GM19043 (cell line): ENCODE measurements at regions not wholly inside any gene's neighbourhood (a gene's known extent, or its start where the extent isn't known, plus 50 kb on each side); places are given as distances from the start of the nearest gene placed in this dataset.
"Not testable (repeated sequence)": the region's sequence is repeated elsewhere in the genome, so short reads cannot be mapped to it uniquely, and the experiment has no call there.

Experiments used
- ATAC-seq: cut with Tn5 transposase; IDR thresholded peaks from one replicate; pipeline ENCODE4 v1.9.1; 2021; ENCODE audit warnings: low read depth; ENCODE audit not compliant: unreplicated experiment

- no peak for ATAC-seq
Observed at GRCh38 chr5:154562244-154562880, 84.3 kb upstream of the HAND1 start.

- no peak for ATAC-seq
Observed at GRCh38 chr5:154559398-154560276, 81.6 kb upstream of the HAND1 start.

GRCh38 chr5:154557548-154557947 is 79.5 kb upstream of the HAND1 start:
- no peak for ATAC-seq

GRCh38 chr5:154547551-154547950 is 69.5 kb upstream of the HAND1 start:
- ATAC-seq = no peak

DNA sequence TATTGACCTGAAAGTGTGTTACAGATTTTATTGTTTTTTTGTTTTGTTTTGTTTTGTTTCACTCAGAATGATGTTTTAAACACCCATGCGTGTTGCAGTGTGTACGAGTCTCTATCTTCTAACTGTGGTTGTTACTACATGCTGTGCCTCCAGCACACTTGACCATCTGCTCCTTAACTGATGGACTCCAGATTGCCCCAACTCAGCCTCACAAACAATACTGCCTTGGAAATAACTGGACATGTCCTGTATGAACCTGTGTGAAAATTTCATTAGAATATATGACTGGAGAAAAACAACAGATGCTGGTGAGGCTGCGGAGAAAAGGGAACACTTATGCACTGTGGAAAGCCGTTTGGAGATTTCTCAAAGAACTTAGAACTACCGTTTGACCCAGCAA is 68.7 kb upstream of the HAND1 start:
- no peak for ATAC-seq

DNA sequence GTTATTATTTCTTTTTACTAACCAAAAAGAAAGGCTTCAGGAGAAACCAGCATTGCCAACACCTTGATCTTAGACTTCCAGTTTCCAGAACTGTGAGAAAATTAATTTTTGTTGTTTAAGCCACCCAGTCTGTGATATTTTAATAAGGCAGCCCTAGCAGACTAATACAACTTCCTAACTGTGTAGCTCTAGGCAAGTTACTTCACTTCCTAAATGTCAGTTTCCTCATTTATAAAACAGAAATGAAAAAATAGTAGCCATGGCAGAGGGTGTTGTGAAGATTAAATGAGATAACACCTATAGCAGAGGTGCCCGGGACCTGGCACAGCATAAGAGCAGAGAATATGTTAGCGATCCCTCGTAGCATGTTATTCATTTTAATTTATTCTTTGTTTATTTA is 66.6 kb upstream of the HAND1 start:
- ATAC-seq = no peak

DNA sequence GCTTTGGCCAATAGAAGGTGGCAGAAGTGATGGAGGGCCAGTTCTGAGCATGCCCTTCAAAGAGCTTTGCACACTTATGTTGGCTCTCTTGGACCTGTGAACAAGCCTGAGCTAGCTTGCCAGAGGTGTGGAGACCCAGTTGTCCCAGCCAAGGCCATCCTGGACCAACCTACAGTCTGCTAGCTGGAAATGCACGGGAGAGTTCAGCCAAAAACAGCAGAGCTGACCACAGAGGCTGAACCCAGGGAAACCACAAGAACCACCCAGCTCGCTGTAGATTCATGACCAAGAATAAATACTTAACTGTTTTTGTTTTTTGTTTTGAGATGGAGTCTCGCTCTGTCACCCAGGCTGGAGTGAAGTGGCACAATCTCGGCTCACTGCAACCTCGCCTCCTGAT is 65.4 kb upstream of the HAND1 start:
- ATAC-seq = no peak

- no peak for ATAC-seq
Observed at GRCh38 chr5:154542581-154542980, 64.6 kb upstream of the HAND1 start.

GRCh38 chr5:154542000-154542399 is 64.0 kb upstream of the HAND1 start:
- ATAC-seq = no peak

- ATAC-seq = no peak
Observed at GRCh38 chr5:154541553-154541952, 63.5 kb upstream of the HAND1 start.

GRCh38 chr5:154540600-154540999 is 62.6 kb upstream of the HAND1 start:
- no peak for ATAC-seq

GRCh38 chr5:154538492-154538891 is 60.5 kb upstream of the HAND1 start:
- ATAC-seq = no peak

DNA sequence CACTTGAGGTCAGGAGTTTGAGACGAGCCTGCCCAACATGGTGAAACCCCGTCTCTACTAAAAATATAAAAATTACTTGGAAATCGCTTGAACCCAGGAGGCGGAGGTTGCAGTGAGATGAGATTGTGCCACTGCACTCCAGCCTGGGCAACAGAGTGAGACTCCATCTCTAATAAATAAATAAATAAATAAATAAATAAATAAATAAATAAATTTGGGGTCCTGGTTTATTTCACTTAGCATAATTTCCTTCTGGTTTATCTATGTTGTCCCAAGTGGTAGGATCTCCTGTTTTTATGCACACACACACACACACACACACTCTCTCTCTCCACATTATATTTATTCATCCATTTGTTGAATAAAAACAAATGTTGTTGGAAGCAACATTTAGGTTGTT is 58.4 kb upstream of the HAND1 start:
- ATAC-seq = not testable (repeated sequence)

GRCh38 chr5:154535535-154535934 is 57.5 kb upstream of the HAND1 start:
- ATAC-seq = no peak

DNA sequence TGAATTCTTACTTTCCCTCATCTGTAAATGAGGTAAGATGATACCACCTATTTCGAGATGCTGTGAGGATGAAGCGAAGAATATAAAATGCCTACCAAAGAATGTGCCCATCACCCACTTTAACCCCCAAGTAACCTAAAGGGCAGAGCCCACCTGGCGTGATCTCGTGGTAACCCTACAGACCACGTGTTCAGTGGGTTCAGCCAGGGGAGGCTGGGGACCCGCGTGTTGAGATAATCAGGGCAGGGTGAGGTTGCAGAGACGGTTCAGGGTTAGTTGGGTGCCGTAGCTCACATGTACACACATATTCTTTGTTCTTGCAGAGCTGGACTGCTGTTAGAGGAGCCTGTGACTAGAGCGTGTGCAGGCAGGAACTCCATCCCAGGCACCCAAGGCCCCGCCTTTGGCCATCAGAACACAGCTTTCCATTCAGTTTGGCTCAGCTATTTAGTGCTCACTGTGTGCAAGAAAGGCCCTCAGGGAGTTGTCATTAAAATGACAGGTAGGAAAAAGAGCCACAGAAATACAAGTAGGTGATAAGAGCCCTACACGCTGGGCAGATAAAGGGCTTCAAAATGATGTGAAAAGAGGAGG is 56.5 kb upstream of the HAND1 start:
- ATAC-seq = no peak

DNA sequence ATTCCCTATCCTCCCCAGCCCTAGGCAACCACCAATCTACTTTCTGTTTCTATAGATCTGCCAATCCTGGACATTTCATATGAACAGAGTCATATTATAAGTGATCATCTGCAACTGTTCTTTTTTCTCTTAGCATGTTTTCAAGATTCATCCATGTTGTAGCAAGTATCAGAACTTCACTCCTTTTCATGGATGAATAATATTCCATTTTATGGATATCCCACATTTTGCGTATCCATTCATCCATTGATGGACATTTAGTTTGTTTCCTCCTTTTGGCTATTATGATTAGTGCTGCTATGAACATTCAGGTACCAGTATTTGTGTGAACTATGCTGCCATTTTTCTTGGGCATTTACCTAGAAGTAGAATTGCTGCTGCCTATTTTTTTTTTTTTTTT is 51.3 kb upstream of the HAND1 start:
- no peak for ATAC-seq

- ATAC-seq = no peak
Observed at GRCh38 chr5:154528005-154528594, 50.1 kb upstream of the HAND1 start.
